ENCODE measurements at regions not wholly inside any gene's neighbourhood (a gene's known extent, or its start where the extent isn't known, plus 50 kb on each side); places are given as distances from the start of the nearest gene placed in this dataset.
"Not testable (repeated sequence)": the region's sequence is repeated elsewhere in the genome, so short reads cannot be mapped to it uniquely, and the experiment has no call there.

DNA sequence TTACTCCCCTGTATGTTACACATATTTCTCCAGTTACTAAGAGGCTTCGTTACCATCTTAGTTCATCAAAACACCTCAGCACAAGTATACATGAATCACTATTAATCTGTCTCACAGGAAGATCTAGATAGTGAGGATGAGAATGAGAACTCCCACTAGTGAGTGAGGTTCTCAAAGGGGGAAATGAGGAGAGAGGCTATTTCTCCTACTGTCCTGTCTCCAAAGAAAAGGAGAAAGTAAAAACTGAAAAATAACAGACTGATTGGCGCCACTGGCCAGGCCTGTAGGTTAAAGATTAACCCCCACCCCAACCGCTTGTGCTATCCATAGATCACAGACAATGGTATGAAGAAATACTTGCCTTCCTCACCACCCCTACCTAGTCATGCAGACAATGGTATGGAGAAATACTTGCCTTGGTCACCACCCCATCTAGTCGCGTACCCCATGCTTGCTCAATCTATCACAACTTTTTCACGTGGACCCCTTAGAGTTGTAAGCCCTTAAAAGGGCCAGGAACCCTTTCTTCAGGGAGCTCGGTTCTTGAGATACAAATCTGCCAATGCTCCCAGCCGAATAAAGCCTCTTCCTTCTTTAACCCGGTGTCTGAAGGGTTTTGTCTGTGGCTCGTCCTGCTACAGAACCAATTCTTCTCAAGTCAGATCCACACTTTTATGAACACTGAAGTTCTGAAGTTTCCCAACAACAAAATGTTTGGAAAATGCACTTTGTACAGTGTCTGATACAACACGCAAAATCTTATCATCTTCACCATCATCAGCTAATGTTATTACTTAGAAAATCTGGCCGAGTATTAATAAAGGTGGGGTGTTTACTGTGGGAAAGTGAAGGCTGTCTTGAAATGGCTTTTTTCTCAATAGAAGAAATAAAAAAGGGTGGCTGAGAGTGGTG, 598.1 kb downstream of the UQCRFS1 start:
- no peak for DNase-seq

DNA sequence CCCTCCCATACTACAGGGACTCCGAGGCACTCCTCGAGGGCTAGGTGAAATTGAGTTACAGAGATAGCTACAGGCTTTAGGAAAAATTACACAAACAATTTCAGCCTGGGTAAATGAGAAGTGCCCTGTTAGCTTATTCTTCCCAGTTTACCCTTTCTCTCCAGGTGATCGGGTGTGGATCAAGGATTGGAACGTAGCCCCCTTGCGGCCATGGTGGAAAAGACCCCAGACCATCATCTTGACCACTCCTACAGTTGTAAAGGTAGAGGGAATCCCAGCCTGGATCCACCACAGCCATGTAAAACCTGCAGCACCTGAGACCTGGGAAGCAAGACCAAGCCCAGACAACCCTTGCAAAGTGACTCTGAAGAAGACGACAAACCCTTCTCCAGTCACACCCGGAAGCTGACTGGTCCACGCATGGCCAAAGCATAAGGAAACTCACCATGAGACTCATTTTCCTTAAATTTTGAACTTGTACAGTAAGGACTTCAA, 600.6 kb downstream of the UQCRFS1 start:
- no peak for DNase-seq

DNA sequence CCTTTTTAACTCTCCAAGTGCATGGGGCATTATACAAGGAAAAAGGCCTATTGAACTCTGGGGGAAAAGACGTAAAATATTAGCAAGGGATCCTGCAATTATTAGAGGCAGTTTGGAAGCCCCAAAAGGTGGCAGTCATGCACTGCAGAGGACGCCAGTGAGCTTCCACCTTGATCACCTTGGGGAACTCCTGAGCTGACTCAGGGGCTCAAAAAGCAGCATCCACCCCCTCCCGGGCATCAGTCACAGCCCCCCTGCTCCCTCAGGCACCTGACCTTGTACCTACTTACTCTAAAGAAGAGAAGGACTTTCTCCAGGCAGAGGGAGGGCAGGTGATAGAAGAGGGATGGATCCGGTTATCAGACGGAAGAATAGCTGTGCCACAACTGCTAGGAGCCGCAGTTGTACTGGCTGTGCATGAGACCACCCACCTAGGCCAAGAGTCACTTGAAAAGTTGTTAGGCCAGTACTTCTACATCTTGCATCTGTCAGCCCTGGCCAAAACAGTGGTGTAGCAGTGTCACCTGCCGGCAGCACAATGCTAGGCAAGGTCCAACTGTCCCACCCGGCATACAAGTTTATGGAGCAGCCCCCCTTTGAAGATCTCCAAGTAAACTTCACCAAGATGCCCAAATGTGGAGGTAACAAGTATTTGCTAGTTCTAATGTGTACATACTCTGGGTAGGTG, 601.6 kb downstream of the UQCRFS1 start:
- DNase-seq: not testable (repeated sequence)

DNA sequence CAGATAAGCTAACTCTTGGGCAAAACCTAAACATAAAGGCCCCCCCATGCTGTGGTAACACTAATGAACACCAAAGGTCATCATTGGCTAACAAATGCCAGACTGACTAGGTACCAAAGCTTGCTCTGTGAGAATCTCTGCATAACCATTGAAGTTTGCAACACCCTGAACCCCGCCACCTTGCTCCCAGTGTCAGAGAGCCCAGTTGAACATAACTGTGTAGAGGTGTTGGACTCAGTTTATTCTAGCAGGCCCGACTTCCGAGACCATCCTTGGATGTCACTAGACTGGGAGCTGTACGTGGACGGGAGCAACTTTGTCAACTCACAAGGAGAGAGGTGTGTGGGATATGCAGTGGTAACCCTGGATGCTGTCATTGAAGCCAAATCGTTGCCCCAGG, 602.2 kb downstream of the UQCRFS1 start:
- DNase-seq: no peak

DNA sequence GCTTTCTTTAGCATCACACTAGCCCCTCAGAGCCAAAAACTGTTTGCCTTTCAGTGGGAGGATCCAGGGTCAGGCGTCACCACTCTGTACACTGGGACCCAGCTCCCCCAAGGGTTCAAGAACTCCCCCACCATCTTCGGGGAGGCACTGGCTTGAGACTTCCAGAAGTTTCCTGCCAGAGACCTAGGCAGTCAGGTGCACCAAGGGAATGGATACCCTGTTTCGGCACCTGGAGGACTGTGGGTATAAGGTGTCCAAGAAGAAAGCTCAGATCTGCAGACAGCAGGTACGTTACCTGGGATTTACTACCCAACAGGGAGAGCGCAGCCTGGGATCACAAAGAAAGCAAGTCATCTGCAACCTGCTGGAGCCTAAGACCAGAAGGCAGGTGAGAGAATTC, 603.0 kb downstream of the UQCRFS1 start:
- DNase-seq: no peak

DNA sequence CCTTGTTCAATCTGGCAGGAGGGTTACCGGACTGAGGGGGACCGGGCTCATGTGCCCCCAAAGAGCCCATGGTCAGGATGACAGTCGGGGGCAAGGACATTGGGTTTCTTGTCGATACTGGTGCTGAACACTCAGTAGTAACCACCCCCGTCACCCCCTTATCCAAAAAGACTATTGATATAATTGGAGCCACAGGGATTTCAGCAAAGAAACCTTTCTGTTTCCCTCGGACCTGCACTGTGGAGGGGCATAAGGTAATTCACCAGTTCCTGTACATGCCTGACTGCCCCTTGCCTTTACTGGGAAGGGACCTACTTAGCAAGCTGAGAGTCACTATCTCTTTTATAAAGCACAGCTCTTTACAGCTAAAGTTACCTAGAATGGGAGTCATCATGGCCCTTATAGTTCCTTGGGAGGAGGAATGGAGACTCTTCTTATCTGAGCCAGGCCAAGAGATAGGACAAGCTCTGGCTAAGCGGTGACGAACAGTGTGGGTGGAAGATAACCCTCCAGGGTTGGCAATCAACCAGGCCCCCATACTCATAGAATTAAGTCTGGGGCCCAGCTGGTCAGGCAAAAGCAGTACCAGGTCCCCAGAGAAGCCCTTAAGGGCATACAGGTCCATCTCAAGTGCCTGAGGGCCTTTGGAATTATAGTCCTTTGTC, 603.7 kb downstream of the UQCRFS1 start:
- no peak for DNase-seq

DNA sequence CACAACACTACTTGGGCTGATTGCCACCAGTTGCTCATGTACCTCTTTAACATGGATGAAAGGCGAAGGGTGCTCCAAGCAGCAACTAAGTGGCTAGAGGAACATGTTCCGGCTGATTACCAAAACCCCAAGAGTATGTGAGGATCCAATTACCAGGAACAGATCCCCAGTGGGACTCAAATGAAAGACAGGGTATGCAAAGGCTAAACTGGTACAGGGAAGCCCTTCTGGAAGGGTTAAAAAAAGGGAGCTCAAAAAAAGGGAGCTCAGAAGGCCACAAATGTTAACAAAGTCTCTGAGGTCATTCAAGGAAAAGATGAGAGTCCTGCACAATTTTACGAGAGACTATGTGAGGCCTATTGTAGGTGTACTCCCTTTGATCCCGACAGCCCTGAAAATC, 604.7 kb downstream of the UQCRFS1 start:
- DNase-seq: no peak

DNA sequence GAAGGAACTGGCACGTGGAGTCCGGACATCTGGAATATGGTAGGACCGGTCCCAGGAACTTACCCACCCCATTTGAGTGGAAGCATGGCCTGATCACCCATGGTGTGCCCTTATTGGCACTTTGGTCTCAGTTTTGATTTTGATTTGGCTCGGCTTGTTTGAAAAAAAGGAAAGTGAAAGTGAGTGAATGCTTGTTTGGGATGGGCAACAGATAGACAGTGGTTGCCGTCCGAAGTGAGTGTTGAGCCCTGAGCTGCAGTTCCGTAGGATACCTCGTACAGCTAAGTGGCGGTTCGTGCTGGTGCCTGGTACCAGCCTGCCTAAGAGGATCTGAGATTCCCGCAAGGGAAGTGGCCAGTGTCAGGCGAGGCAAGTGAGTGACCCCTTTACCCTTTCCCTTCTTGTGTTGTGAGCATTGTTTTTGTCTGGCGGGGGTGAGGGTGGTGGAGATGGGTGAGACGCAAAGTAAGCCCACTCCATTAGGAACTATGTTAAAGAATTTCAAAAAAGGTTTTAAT, 605.8 kb downstream of the UQCRFS1 start:
- DNase-seq: no peak

DNA sequence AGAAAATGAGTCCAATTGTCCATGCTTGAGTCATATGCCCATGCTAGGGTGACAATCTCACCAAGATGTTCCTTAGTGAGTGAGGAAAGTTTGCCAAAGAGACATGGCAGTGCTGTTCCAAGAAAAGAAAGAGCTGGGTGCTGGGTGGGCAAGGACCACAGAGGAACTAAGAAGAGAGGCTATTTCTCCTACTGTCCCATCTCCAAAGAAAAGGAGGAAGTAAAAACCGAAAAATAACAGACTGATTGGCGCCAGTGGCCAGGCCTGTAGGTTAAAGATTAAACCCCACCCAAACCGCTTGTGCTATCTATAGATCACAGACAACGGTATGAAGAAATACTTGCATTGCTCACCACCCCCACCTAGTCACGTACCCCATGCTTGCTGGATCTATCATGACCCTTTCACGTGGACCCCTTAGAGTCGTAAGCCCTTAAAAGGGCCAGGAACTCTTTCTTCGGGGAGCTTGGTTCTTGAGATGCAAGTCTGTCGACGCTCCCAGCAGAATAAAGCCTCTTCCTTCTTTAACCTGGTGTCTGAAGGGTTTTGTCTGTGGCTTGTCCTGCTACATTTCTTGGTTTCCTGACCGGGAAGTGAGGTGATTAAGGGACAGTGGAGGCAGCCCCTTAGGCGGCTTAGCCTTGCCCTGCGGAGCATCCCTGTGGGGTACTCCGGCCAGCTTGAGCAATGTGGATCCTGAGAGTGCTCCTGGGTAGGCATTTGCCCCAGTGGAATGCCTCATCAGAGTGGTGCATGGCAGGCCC, 606.5 kb downstream of the UQCRFS1 start:
- DNase-seq: no peak

DNA sequence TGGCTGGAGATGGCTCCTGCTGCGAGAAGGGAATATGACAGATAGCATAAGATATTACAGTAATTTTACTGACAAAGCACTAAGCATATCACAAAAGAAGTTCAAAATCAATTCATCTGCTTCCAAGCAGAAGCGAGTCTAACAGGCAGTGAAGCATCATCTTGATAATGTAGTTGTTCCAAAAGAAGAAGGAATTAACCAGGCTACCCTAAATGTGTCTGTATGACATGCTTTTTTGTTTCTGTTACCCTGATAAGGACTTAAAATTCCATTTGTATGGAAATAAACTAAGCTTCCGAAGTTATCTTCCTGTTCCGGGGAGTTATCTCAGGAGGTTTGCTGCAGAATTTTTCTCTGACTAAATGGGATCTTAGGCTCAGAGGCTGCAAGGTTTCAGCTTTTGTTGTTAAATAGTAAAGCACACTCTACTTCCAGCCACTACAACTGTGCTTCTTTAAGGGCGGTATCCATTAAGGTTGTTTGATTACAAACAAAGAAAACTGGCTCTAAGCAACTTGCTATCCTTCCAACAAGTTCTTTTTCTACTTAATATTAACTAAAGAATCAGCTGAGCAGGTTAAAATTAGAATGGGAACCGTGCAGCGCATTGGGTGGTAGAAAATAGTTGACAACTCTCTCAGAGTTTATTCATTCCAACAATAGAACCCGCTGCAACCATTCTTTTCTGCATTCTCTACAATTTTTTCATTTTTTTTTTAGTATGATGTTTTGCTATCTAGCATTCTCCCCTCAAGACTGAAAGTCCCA, 607.3 kb downstream of the UQCRFS1 start:
- no peak for DNase-seq

DNA sequence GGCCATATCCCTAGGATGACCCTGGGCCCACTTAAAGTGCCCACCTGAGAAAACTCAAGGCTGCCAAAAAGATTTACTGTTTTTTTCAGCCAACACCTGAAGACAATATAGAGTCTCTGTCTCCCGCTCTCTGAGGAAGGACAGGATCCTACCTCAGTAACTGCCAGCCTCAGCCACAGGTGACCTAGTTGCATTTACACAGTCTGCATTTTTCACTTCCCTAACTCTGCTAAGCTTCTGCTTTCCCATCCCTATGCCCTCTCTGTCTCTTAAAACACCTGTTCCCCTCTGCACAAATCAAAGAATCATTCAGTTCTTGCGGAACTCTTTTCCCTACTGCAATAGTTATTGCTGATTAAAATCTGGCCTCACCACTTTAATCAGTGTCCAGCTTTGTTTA, 609.5 kb downstream of the UQCRFS1 start:
- no peak for DNase-seq

DNA sequence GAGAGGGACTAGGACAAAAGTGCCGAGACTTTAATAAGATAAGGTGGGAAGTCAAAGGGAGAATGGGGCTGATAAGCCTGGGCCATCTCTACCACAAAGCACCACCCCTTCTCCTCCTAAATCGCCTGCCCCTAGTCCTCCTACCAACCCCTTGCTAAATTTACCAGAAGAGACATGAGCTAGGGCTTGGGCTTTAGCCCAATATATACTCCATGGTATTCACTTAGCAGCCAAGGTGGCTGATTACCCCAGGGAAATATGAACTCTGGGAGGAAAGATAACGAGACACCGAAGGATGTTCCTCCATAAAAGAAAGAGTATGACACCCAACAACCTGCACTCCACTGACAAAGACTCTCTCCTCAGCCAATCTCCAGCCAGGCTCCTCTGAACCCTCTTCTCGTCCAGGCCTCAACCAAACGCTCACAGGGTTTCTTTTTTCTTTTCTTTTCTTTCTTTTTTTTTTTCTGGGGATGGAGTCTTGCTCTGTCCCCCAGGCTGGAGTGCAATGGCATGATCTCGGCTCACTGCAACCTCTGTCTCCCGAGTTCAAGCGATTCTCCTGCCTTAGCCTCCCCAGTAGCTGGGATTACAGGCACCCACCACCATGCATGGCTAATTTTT, 610.2 kb downstream of the UQCRFS1 start:
- no peak for DNase-seq

DNA sequence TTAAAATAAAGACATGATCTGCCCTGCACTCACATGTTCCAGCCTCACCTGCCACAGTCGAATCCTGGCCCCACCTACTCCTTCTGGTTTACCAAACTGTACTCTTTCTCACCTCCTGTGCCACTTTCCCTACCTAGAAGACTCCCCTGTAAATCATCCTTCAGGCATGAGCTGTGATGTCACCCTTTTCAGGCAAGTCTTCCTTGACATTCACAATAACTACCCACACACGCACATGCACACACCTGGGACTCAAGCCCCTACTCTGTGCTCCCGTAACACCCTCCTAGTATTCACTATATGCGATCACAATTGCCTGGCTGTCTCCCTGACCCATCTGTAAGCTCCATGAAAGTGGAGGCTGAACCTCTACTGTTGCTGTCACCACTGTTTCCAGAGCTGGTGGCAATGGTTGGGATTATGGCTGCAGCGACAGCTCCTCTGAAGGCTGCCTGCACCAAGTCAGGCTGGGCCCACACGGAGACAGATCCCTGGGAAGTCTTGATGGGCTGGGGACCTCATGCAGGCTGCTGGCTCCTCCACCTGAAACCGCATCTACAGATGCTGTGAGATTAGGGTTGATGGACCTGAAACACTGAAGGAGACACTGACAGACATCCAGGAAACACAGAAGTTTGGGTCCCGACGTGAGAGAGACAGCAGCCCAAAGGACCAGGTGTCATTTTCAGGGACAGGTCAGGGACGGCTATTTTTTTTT, 611.1 kb downstream of the UQCRFS1 start:
- DNase-seq: no peak

DNA sequence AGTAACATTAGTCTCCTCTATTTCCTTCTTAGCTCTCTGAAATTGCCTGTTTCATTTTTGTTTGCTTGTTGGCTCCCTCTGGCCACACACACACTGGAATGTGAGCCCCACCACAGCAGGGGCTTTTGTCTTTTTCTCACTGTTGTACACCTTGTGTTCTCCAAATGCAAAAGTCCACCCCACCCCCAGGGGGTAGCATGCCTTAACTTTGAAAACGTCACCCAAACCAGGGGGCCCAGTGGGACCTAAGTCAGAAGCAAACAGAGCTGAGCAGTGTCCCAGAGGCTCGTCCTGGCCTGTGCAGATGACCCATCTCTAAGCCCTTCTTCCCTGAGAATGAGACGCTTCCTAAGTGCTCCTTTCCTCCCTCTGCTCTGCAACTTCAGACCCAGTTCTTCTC, 614.1 kb downstream of the UQCRFS1 start:
- DNase-seq: no peak

DNA sequence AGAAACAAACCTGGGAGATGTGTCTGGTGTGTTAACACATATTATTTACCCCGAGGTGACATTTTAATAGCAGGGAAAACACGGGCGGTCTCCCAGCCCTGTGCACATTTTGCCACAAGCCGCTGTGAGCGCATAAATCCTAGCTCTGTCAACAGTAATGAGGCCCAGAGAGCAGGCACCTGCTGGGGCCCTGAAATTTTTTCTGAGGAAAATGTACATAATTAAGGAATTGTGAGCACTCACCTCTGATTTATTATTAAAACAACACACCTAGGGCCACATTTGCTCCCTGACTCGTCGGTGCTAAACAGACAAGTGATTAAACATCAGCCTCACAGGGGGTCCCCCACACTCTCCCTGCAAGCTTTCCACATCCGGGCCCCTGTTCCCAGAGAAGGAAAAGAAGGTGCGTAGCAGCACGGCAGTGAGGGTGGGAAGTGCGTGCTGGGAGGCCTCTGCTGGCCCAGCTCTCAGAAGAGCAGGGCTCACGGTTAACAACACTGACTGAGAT, 616.3 kb downstream of the UQCRFS1 start:
- DNase-seq: no peak

DNA sequence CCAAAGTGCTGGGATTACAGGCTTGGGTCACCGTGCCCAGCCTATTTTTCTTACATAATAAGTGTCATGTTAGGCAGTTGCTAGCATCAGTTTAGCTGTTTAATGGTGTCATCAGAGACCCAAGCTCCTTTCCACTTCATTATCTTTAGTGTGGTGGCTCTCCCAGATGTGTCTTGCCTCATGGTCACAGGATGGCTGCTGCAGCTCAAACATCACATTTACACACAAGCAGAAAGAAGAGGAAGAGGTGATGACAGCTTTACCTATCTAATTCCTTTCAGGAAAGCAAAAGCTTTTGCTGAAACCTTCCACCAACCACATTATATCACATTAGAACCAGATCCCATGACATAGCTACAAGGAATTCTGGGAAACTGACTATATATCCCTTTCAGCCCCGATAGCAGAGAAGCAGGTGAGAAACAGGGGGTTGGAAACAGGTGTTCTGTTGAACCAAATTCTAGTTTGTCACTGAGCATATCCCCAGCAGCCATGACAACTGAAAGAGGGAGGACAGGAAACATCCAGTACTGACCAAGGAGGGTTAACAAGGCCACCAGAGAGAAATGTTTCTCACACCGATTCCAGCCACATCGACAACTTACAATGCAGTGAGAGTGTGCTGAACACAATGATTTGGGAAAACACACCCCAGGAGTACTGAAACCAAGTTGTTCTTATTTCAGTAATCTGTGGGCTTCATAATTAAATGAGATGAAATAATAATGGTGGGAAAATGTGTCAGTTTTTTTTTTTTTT, 617.0 kb downstream of the UQCRFS1 start:
- no peak for DNase-seq

DNA sequence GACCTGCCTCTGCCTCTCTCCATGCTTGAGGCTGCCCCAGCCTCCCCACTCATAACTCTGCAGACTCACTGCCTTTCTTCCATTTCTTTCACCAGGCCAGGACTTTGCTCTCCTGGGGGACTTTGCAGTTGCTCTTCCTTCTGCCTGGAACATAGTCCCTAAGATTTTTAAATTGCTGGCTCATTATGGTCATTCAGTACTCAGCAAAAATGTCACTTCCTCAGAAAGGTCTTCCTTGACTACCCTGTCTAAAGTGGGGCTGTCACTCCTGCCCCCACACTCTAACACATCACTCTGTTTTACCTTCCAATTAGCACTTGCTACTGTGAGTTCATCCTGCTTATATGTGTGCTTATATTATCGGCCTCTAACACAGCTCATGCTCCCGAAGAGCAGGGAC, 618.2 kb downstream of the UQCRFS1 start:
- DNase-seq: no peak

DNA sequence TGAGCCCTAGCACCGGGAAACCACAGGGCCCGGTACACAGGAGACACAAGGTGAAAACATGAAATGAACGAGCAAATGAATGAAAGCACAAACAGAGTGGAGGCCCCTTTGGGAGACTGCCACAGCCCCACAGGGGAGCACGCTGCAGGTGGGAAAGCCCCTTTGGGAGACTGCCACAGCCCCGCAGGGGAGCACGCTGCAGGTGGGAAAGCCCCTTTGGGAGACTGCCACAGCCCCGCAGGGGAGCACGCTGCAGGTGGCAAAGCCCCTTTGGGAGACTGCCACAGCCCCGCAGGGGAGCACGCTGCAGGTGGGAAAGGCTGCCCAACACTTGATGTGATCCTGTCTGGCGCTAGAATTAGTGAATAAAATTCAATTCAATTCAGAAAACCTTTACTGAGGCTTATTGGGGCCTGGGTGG, 623.0 kb downstream of the UQCRFS1 start:
- not testable (repeated sequence) for DNase-seq

DNA sequence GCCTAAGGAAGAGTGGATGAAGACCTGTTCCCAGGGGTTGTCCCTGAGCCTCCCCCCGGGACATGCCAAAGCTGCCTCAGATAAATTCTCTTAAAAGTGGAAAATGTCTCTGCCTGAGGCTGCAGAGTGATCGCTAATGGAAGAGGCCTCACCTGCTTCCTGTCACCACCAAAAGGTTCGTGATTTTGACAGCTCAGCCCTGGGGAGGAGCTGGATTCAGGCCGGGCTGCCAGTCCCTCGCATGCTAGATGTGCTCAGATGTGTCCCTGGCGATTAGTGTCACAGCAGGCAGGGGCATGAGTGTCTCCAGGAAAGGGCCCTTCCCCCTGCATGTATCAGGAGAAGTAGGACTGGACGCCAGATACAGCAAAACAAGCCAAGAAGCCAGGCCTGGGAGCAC, 626.5 kb downstream of the UQCRFS1 start:
- DNase-seq: no peak

DNA sequence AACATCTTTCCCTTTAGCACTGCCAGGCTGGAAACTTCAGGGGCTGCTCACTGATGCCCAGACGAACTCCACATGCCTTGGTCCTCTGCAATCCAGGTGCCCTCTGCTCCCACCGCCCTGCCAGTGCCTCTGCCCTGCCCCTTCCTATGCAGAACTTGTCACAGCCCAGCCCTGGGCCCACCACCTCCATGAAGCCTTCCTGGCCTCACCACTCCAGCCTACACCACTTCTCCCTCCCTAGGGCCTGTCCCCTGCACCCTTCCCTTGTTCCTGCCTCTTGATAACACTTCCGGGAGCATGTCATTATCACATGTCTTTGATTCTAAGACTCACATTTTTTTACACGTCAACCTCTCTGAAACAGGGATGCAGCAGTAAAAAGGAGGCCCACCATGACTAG, 627.2 kb downstream of the UQCRFS1 start:
- DNase-seq: no peak
